Type B pancreatic cell (in vitro differentiated cells): ENCODE measurements at regions not wholly inside any gene's neighbourhood (a gene's known extent, or its start where the extent isn't known, plus 50 kb on each side); places are given as distances from the start of the nearest gene placed in this dataset.

Source experiments
- DNase-seq: peaks from one replicate; pipeline ENCODE4 v3.0.0; 2021; ENCODE audit warnings: mixed read lengths; ENCODE audit not compliant: unreplicated experiment; ENCODE audit errors: extremely low spot score
- H3K27ac Mint-ChIP-seq: 2 replicates; pipeline ENCODE4 v1.8.0; 2021; ENCODE audit warnings: mild to moderate bottlenecking, mixed read lengths
- H3K27me3 Mint-ChIP-seq: 2 replicates; pipeline ENCODE4 v1.8.0; 2021; ENCODE audit warnings: mixed read lengths
- H3K36me3 Mint-ChIP-seq: 2 replicates; pipeline ENCODE4 v1.8.0; 2021; ENCODE audit warnings: mixed read lengths
- H3K4me1 Mint-ChIP-seq: one replicate; pipeline ENCODE4 v1.8.0; 2021; ENCODE audit warnings: mixed read lengths; ENCODE audit not compliant: unreplicated experiment
- H3K4me3 Mint-ChIP-seq: 2 replicates; pipeline ENCODE4 v1.8.0; 2021; ENCODE audit warnings: mild to moderate bottlenecking, mixed read lengths
- H3K9me3 Mint-ChIP-seq: 2 replicates; pipeline ENCODE4 v1.8.0; 2021; ENCODE audit warnings: mixed read lengths
- CTCF ChIP-seq: fragments of 200-600 bp; sonication (generic); conservative IDR thresholded peaks from 2 replicates; pipeline ENCODE4 v1.5.0; 2021; ENCODE audit warnings: antibody characterized with exemption, mild to moderate bottlenecking

GRCh38 chr14:97713023-97713422 lies 915.8 kb downstream of the VRK1 start:
- H3K27me3 Mint-ChIP-seq = no peaks in the 10 kb centered on the region
- peaks cover 5% of the 10 kb centered on the region for H3K4me1 Mint-ChIP-seq
- no peak for DNase-seq
- H3K36me3 Mint-ChIP-seq = no peaks in the 10 kb centered on the region
- H3K27ac Mint-ChIP-seq = no peak overlapping the region
- no peaks in the 10 kb centered on the region for H3K9me3 Mint-ChIP-seq
- no peak overlapping the region for H3K4me3 Mint-ChIP-seq
- TF ChIP-seq CTCF = no peak

- Mint-ChIP-seq H3K4me3 (no peak overlapping the region), H3K9me3 (no peaks in the 10 kb centered on the region), H3K27me3 (peaks cover 4% of the 10 kb centered on the region), H3K27ac (no peak overlapping the region), H3K4me1 (peaks cover 2% of the 10 kb centered on the region), H3K36me3 (no peaks in the 10 kb centered on the region)
- no peak for TF ChIP-seq CTCF
- DNase-seq = no peak
These were observed 921.8 kb downstream of the VRK1 start for GRCh38 chr14:97718886-97719442.

GRCh38 chr14:97719931-97720330 lies 922.7 kb downstream of the VRK1 start:
- Mint-ChIP-seq H3K4me1 (peaks cover 10% of the 10 kb centered on the region), H3K27me3 (peaks cover 7% of the 10 kb centered on the region), H3K27ac (no peak overlapping the region), H3K36me3 (no peaks in the 10 kb centered on the region), H3K4me3 (no peak overlapping the region), H3K9me3 (peaks cover 4% of the 10 kb centered on the region)
- DNase-seq = no peak
- no peak for TF ChIP-seq CTCF

GRCh38 chr14:97723351-97723750 lies 926.2 kb downstream of the VRK1 start:
- peaks cover 7% of the 10 kb centered on the region for H3K27me3 Mint-ChIP-seq
- no peak overlapping the region for H3K4me3 Mint-ChIP-seq
- no peak for DNase-seq
- H3K9me3 Mint-ChIP-seq = peaks cover 4% of the 10 kb centered on the region
- no peak overlapping the region for H3K27ac Mint-ChIP-seq
- TF ChIP-seq CTCF = no peak
- peaks cover 10% of the 10 kb centered on the region for H3K4me1 Mint-ChIP-seq
- H3K36me3 Mint-ChIP-seq = no peaks in the 10 kb centered on the region

GRCh38 chr14:97723819-97724218 lies 926.6 kb downstream of the VRK1 start:
- no peak overlapping the region for H3K27ac Mint-ChIP-seq
- no peaks in the 10 kb centered on the region for H3K36me3 Mint-ChIP-seq
- peaks cover 7% of the 10 kb centered on the region for H3K27me3 Mint-ChIP-seq
- no peak overlapping the region for H3K4me3 Mint-ChIP-seq
- no peak for DNase-seq
- peaks cover 10% of the 10 kb centered on the region for H3K4me1 Mint-ChIP-seq
- peaks cover 4% of the 10 kb centered on the region for H3K9me3 Mint-ChIP-seq
- no peak for TF ChIP-seq CTCF

- Mint-ChIP-seq H3K9me3 (peaks cover 4% of the 10 kb centered on the region), H3K27me3 (peaks cover 7% of the 10 kb centered on the region), H3K4me3 (no peak overlapping the region), H3K36me3 (no peaks in the 10 kb centered on the region), H3K4me1 (peaks cover 10% of the 10 kb centered on the region), H3K27ac (no peak overlapping the region)
- TF ChIP-seq CTCF = no peak
- DNase-seq = no peak
These were observed 927.1 kb downstream of the VRK1 start for GRCh38 chr14:97724265-97724731.
